HG03571 (cell line): ENCODE measurements at regions not wholly inside any gene's neighbourhood (a gene's known extent, or its start where the extent isn't known, plus 50 kb on each side); places are given as distances from the start of the nearest gene placed in this dataset.
"Not testable (repeated sequence)": the region's sequence is repeated elsewhere in the genome, so short reads cannot be mapped to it uniquely, and the experiment has no call there.

Experiments used
- ATAC-seq: cut with Tn5 transposase; IDR thresholded peaks from one replicate; pipeline ENCODE4 v1.9.1; 2021; ENCODE audit not compliant: unreplicated experiment

GRCh38 chr5:121086671-121087070 is 622.6 kb downstream of the PRR16 start:
- no peak for ATAC-seq

GRCh38 chr5:121087560-121087959 is 623.5 kb downstream of the PRR16 start:
- ATAC-seq = no peak

- ATAC-seq = no peak
Measured at GRCh38 chr5:121088341-121088740, 624.2 kb downstream of the PRR16 start.

- ATAC-seq = no peak
Measured at GRCh38 chr5:121090822-121091221, 626.7 kb downstream of the PRR16 start.

- no peak for ATAC-seq
Measured at GRCh38 chr5:121100931-121101330, 636.8 kb downstream of the PRR16 start.

GRCh38 chr5:121105921-121106320 is 641.8 kb downstream of the PRR16 start:
- ATAC-seq = no peak

GRCh38 chr5:121106721-121107690 is 642.9 kb downstream of the PRR16 start:
- ATAC-seq = not testable (repeated sequence)

- ATAC-seq = no peak
Measured at GRCh38 chr5:121108725-121109124, 644.6 kb downstream of the PRR16 start.

- ATAC-seq = no peak
Measured at GRCh38 chr5:121109817-121110216, 645.7 kb downstream of the PRR16 start.

GRCh38 chr5:121121786-121122185 is 657.7 kb downstream of the PRR16 start:
- ATAC-seq = no peak

GRCh38 chr5:121138495-121138907 is 674.4 kb downstream of the PRR16 start:
- ATAC-seq = no peak

GRCh38 chr5:121138952-121139351 is 674.9 kb downstream of the PRR16 start:
- ATAC-seq = no peak

GRCh38 chr5:121144764-121145163 is 680.7 kb downstream of the PRR16 start:
- ATAC-seq = no peak

GRCh38 chr5:121151534-121151933 is 687.4 kb downstream of the PRR16 start:
- no peak for ATAC-seq

- no peak for ATAC-seq
Measured at GRCh38 chr5:121152411-121152810, 688.3 kb downstream of the PRR16 start.

GRCh38 chr5:121156565-121156964 is 692.5 kb downstream of the PRR16 start:
- no peak for ATAC-seq

- no peak for ATAC-seq
Measured at GRCh38 chr5:121158451-121158850, 693.2 kb upstream of the FTMT start.

- no peak for ATAC-seq
Measured at GRCh38 chr5:121160591-121160990, 691.1 kb upstream of the FTMT start.

GRCh38 chr5:121164632-121165031 is 687.0 kb upstream of the FTMT start:
- no peak for ATAC-seq

GRCh38 chr5:121171361-121171760 is 680.3 kb upstream of the FTMT start:
- ATAC-seq = no peak

- ATAC-seq = no peak
Measured at GRCh38 chr5:121171834-121172233, 679.8 kb upstream of the FTMT start.

GRCh38 chr5:121174351-121174750 is 677.3 kb upstream of the FTMT start:
- no peak for ATAC-seq

GRCh38 chr5:121175986-121176385 is 675.7 kb upstream of the FTMT start:
- ATAC-seq = no peak
